ENCODE measurements at regions not wholly inside any gene's neighbourhood (a gene's known extent, or its start where the extent isn't known, plus 50 kb on each side); places are given as distances from the start of the nearest gene placed in this dataset.

GRCh38 chr7:125845686-125846085 is 916.1 kb upstream of the POT1 start:
- TF ChIP-seq ZC3H11A (IDR thresholded peaks at IDR 0.05; ENCODE audit: low read depth, low read length) (no peak), TEAD2 (tag; IDR thresholded peaks at IDR 0.05) (no peak), ATF3 (IDR thresholded peaks at IDR 0.05) (no peak), ATF3 (CRISPR knock-in tag; conservative IDR thresholded peaks at IDR 0.05) (no peak), ZBTB33 (CRISPR knock-in tag; IDR thresholded peaks at IDR 0.05) (no peak), CTCF (IDR thresholded peaks at IDR 0.05 in 2 of 3, conservative IDR thresholded peaks at IDR 0.05 in 1 of 3; ENCODE audit: insufficient read depth in 2 of 3, low read depth in 1 of 3, low read length in 3 of 3) (no peak), JUN (IDR thresholded peaks at IDR 0.05; ENCODE audit: borderline replicate concordance, low read depth, low read length) (no peak), JUN (CRISPR knock-in tag; IDR thresholded peaks at IDR 0.05; ENCODE audit: borderline replicate concordance) (no peak), SMC3 (conservative IDR thresholded peaks at IDR 0.05; ENCODE audit: insufficient read depth, low read depth, low read length) (no peak), HCFC1 (IDR thresholded peaks at IDR 0.05; ENCODE audit: low read depth, low read length) (no peak), HOMEZ (CRISPR knock-in tag; IDR thresholded peaks at IDR 0.05) (no peak), ZNF274 (IDR thresholded peaks at IDR 0.05; ENCODE audit: borderline replicate concordance, low read depth, low read length) (no peak), U2AF1 (optimal IDR thresholded peaks at IDR 0.05; ENCODE audit: low read depth, low read length) (no peak)
